ENCODE measurements at regions not wholly inside any gene's neighbourhood (a gene's known extent, or its start where the extent isn't known, plus 50 kb on each side); places are given as distances from the start of the nearest gene placed in this dataset.

DNA sequence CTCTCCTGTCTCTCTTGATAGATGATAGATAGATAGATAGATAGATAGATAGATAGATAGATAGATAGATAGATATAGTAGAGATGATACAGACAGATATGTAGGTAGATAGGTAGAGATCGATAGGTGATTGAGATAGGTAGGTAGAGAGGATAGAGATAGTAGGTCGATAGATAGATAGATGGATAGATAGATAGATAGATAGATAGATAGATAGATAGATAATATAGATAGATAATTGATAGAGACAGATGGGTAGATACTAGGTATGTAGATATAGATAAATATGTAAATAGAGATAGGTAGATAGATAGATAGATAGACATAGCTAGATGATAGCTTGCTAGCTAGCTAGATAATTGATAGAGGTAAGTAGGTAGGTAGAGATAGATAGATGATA lies 1154.2 kb upstream of the AUTS2 start:
- Histone ChIP-seq H3K27ac (no peak overlapping the region), H3K9me3 (no peaks in the 10 kb centered on the region), H3K4me1 (no peaks in the 10 kb centered on the region), H3K4me3 (no peak overlapping the region), H3K27me3 (no peaks in the 10 kb centered on the region), H3K36me3 (no peaks in the 10 kb centered on the region)
- TF ChIP-seq, protein P1, sequence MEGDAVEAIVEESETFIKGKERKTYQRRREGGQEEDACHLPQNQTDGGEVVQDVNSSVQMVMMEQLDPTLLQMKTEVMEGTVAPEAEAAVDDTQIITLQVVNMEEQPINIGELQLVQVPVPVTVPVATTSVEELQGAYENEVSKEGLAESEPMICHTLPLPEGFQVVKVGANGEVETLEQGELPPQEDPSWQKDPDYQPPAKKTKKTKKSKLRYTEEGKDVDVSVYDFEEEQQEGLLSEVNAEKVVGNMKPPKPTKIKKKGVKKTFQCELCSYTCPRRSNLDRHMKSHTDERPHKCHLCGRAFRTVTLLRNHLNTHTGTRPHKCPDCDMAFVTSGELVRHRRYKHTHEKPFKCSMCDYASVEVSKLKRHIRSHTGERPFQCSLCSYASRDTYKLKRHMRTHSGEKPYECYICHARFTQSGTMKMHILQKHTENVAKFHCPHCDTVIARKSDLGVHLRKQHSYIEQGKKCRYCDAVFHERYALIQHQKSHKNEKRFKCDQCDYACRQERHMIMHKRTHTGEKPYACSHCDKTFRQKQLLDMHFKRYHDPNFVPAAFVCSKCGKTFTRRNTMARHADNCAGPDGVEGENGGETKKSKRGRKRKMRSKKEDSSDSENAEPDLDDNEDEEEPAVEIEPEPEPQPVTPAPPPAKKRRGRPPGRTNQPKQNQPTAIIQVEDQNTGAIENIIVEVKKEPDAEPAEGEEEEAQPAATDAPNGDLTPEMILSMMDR (IDR thresholded peaks at IDR 0.05), result no peak
- TF ChIP-seq POLR2A (IDR thresholded peaks at IDR 0.05), result no peak
- TF ChIP-seq POLR2AphosphoS5 (IDR thresholded peaks at IDR 0.05), result no peak
- TF ChIP-seq EP300 (IDR thresholded peaks at IDR 0.05), result no peak
- WGBS, 2 donors, result 84 to 85% methylated on average over 2 of the region's 2 CpGs
- no peak for DNase-seq
- no peak for ATAC-seq (ENCODE audit: low FRiP score in 2 of 2)

- no peak for ATAC-seq (ENCODE audit: low FRiP score in 2 of 2)
- H3K4me3 ChIP-seq, result no peak overlapping the region
These were observed 1153.3 kb upstream of the AUTS2 start for GRCh38 chr7:68444956-68445355.

DNA sequence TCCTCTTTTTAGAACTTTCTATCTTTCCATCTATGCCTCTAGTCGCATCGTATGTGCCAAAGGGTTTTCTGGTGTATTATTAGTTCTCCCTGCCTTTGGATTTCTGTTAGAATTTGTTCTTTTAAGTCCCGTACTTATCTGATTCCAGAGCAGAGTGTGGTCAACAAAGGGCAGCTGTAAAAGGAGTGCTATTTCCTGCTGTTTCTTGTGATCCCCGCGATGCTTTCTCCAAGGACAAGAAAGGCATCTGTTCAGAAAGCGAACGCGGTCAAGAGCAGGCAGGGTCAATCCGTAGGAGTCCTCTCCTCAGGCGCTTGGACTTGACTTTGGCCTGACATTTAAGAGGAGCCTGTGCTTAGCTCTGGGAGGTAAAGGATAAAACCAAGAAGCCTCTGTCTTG lies 1152.1 kb upstream of the AUTS2 start:
- no peak for TF ChIP-seq POLR2A (IDR thresholded peaks at IDR 0.05)
- TF ChIP-seq, protein P1 (IDR thresholded peaks at IDR 0.05), result no peak
- no peak for TF ChIP-seq POLR2AphosphoS5 (IDR thresholded peaks at IDR 0.05)
- TF ChIP-seq EP300 (IDR thresholded peaks at IDR 0.05), result no peak
- DNase-seq, result no peak

More at GRCh38 chr7:68444956-68445355, 1153.3 kb upstream of the AUTS2 start:
- no peaks in the 10 kb centered on the region for H3K36me3 ChIP-seq
- WGBS, 2 donors, result 79 to 83% methylated on average over 3 of the region's 3 CpGs
- no peaks in the 10 kb centered on the region for H3K27me3 ChIP-seq
- H3K9me3 ChIP-seq, result no peaks in the 10 kb centered on the region
- H3K27ac ChIP-seq, result no peak overlapping the region
- H3K4me1 ChIP-seq, result no peaks in the 10 kb centered on the region
- TF ChIP-seq POLR2AphosphoS5 (IDR thresholded peaks at IDR 0.05) (no peak), EP300 (IDR thresholded peaks at IDR 0.05) (no peak), POLR2A (IDR thresholded peaks at IDR 0.05) (no peak)
- TF ChIP-seq, protein P1 (IDR thresholded peaks at IDR 0.05), result no peak
- DNase-seq, result no peak

DNA sequence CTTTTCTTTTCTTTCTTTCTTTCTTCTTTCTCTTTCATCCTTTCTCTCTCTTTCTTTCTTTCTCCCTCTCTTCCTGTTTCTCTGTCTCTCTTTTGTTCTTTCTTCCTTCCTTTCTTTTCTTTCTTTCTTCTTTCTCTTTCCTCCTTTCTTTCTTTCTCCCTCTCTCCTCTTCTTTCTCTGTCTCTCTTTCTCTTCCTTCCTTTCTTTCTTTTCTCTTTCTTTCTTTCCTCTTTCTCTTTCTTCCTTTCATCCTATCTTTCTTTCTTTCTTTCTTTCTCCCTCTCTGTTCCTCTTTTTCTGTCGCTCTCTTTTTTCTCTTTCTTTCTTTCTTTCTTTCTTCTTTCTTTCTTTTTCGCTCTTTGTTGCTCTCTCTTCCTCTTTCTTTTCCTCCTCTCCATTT lies 1149.2 kb upstream of the AUTS2 start:
- Histone ChIP-seq H3K4me3 (no peak overlapping the region), H3K9me3 (no peaks in the 10 kb centered on the region), H3K27me3 (no peaks in the 10 kb centered on the region), H3K4me1 (no peaks in the 10 kb centered on the region), H3K36me3 (no peaks in the 10 kb centered on the region), H3K27ac (no peak overlapping the region)
- WGBS, 2 donors, result 97 to 100% methylated on average over 1 to 2 of the region's 2 CpGs
- no peak for ATAC-seq (ENCODE audit: low FRiP score in 2 of 2)
- no peak for TF ChIP-seq POLR2AphosphoS5 (IDR thresholded peaks at IDR 0.05)
- TF ChIP-seq POLR2A (IDR thresholded peaks at IDR 0.05), result no peak
- TF ChIP-seq, protein P1 (IDR thresholded peaks at IDR 0.05), result no peak
- no peak for DNase-seq

More for the DNA sequence above, 1152.1 kb upstream of the AUTS2 start:
- H3K27ac ChIP-seq, result no peak overlapping the region
- H3K9me3 ChIP-seq, result no peaks in the 10 kb centered on the region
- WGBS, 2 donors, result 38 to 45% methylated on average over 10 of the region's 10 CpGs
- no peak for ATAC-seq (ENCODE audit: low FRiP score in 2 of 2)
- H3K36me3 ChIP-seq, result no peaks in the 10 kb centered on the region
- H3K4me1 ChIP-seq, result no peaks in the 10 kb centered on the region
- no peaks in the 10 kb centered on the region for H3K27me3 ChIP-seq
- H3K4me3 ChIP-seq, result no peak overlapping the region

GRCh38 chr7:68449816-68450215 lies 1148.5 kb upstream of the AUTS2 start:
- H3K4me3 ChIP-seq, result no peak overlapping the region
- DNase-seq, result no peak
- H3K36me3 ChIP-seq, result no peaks in the 10 kb centered on the region
- TF ChIP-seq POLR2AphosphoS5 (IDR thresholded peaks at IDR 0.05) (no peak), EP300 (IDR thresholded peaks at IDR 0.05) (no peak), POLR2A (IDR thresholded peaks at IDR 0.05) (no peak)
- TF ChIP-seq, protein P1 (IDR thresholded peaks at IDR 0.05), result no peak
- no peaks in the 10 kb centered on the region for H3K4me1 ChIP-seq
- WGBS, 2 donors, result 81 to 84% methylated on average over 5 of the region's 5 CpGs
- H3K27ac ChIP-seq, result no peak overlapping the region
- H3K27me3 ChIP-seq, result no peaks in the 10 kb centered on the region
- ATAC-seq (ENCODE audit: low FRiP score in 2 of 2), result no peak
- no peaks in the 10 kb centered on the region for H3K9me3 ChIP-seq
